ENCODE measurements at regions not wholly inside any gene's neighbourhood (a gene's known extent, or its start where the extent isn't known, plus 50 kb on each side); places are given as distances from the start of the nearest gene placed in this dataset.
A peak's percentile ranks its signal among the peaks of the same experiment; 100 is the strongest.

GRCh38 chr12:127293507-127294310 is 973.3 kb upstream of the TMEM132C start:
- no peak overlapping the region for H3K27ac ChIP-seq (ENCODE audit: low read depth, low read length)
- ChIA-PET POLR2A (no interaction called here), CTCF (interaction anchor here (0.7 to 6.2 kb wide), 7 partner anchors 9 to 201 kb away, joined by 3 to 68 read pairs (median 3); no protein-coding TSS in a partner anchor)
- no peak for DNase-seq (ENCODE audit: low read depth, low spot score)
- H3K27me3 ChIP-seq (ENCODE audit: control insufficient read depth, insufficient read depth, low read length), result no peaks in the 10 kb centered on the region
- H3K9me3 ChIP-seq (ENCODE audit: control insufficient read depth, insufficient read depth, low read length), result peaks cover 9% of the 10 kb centered on the region
- H3K4me3 ChIP-seq (ENCODE audit: low read depth, low read length), result no peak overlapping the region
- TF ChIP-seq, protein P1, sequence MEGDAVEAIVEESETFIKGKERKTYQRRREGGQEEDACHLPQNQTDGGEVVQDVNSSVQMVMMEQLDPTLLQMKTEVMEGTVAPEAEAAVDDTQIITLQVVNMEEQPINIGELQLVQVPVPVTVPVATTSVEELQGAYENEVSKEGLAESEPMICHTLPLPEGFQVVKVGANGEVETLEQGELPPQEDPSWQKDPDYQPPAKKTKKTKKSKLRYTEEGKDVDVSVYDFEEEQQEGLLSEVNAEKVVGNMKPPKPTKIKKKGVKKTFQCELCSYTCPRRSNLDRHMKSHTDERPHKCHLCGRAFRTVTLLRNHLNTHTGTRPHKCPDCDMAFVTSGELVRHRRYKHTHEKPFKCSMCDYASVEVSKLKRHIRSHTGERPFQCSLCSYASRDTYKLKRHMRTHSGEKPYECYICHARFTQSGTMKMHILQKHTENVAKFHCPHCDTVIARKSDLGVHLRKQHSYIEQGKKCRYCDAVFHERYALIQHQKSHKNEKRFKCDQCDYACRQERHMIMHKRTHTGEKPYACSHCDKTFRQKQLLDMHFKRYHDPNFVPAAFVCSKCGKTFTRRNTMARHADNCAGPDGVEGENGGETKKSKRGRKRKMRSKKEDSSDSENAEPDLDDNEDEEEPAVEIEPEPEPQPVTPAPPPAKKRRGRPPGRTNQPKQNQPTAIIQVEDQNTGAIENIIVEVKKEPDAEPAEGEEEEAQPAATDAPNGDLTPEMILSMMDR (IDR thresholded peaks at IDR 0.05; ENCODE audit: low read depth, low read length), result peak; percentile 73

DNA sequence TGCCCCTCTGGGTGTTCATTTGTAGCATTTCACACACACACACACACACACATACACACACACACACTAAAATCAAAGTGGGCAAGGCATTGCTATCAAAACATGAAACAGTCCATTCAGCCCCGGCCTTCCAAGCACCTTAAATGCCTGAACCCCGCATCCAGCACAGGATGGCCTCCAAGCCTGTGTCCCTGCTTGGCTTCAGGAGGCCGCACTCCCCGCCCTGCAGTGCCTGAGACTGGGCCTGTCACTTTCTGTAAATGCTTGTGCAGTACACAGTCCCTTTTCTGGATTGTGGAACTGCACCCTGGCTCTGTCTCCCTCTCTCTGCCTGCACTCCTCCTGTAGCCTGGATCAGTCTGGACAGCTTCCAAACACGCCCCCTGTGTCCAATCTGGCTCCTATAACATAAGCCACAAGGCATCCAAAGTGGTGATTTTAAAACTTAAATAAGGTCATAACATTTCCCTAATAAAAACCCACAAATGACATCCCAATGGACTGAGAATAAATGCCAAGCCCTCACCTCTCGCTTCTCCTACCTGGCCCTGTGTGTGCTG is 972.2 kb upstream of the TMEM132C start:
- Histone ChIP-seq H3K9me3 (ENCODE audit: control insufficient read depth, insufficient read depth, low read length) (peaks cover 8% of the 10 kb centered on the region), H3K27me3 (ENCODE audit: control insufficient read depth, insufficient read depth, low read length) (no peaks in the 10 kb centered on the region), H3K27ac (ENCODE audit: low read depth, low read length) (no peak overlapping the region), H3K4me3 (ENCODE audit: low read depth, low read length) (no peak overlapping the region)
- POLR2A ChIA-PET, result no interaction called here
- TF ChIP-seq, protein P1 (IDR thresholded peaks at IDR 0.05; ENCODE audit: low read depth, low read length), result no peak
- no peak for DNase-seq (ENCODE audit: low read depth, low spot score)
- CTCF ChIA-PET, result interaction anchor here (1.0 to 6.2 kb wide), 2 partner anchors 186 to 187 kb away, joined by 4 to 68 read pairs; no protein-coding TSS in a partner anchor

- CTCF ChIA-PET, result interaction anchor here (1.0 kb wide), 1 partner anchor 187 kb away, joined by 4 read pairs; no protein-coding TSS in a partner anchor
- Histone ChIP-seq H3K27me3 (ENCODE audit: control insufficient read depth, insufficient read depth, low read length) (no peaks in the 10 kb centered on the region), H3K4me3 (ENCODE audit: low read depth, low read length) (no peak overlapping the region), H3K9me3 (ENCODE audit: control insufficient read depth, insufficient read depth, low read length) (peaks cover 6% of the 10 kb centered on the region), H3K27ac (ENCODE audit: low read depth, low read length) (no peak overlapping the region)
- no peak for DNase-seq (ENCODE audit: low read depth, low spot score)
- POLR2A ChIA-PET, result no interaction called here
- TF ChIP-seq, protein P1 (IDR thresholded peaks at IDR 0.05; ENCODE audit: low read depth, low read length), result no peak
These were observed 971.3 kb upstream of the TMEM132C start for GRCh38 chr12:127295630-127296029.

DNA sequence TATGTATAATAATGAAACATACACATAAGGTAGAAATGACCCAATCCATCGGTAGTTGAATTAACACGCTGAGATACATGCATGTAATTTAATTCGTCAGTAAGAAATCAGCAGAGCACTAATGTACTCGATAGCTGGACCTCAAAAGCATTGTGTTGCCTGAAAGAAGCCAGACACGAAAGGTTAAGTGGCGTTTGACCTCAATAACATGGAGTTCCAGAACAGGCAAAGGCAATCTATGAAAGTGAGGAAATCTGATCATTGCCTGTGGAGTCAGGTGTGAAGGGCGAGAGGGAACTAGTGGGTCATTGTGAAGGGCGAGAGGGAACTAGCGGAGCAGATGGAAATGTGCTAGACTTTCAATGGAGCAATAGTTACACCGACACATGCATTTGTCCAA is 970.4 kb upstream of the TMEM132C start:
- Histone ChIP-seq H3K27ac (ENCODE audit: low read depth, low read length) (no peak overlapping the region), H3K9me3 (ENCODE audit: control insufficient read depth, insufficient read depth, low read length) (peaks cover 6% of the 10 kb centered on the region), H3K27me3 (ENCODE audit: control insufficient read depth, insufficient read depth, low read length) (no peaks in the 10 kb centered on the region), H3K4me3 (ENCODE audit: low read depth, low read length) (no peak overlapping the region)
- CTCF ChIA-PET, result interaction anchor here (1.8 kb wide), 1 partner anchor 187 kb away, joined by 4 read pairs; no protein-coding TSS in a partner anchor
- POLR2A ChIA-PET, result no interaction called here
- no peak for DNase-seq (ENCODE audit: low read depth, low spot score)
- TF ChIP-seq, protein P1 (IDR thresholded peaks at IDR 0.05; ENCODE audit: low read depth, low read length), result no peak

DNA sequence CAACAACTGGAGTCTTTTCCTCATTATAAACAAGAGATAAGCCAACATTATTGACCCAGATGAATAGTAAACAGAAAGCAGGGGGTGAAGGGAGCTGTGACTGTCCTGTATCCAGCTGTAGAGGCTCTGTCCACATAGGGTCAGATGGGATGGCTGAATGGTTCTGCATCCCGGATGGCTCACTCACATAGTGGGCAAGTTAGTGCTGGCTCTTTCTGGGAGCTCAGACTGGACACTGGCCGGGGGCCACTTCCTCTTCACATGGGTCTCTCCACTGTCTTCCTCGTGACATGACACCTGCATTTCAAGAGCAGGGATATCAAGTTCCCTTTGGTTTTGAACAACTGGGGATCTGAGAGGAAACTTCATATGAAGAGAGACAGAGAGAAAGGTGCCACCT is 969.6 kb upstream of the TMEM132C start:
- TF ChIP-seq, protein P1 (IDR thresholded peaks at IDR 0.05; ENCODE audit: low read depth, low read length), result no peak
- CTCF ChIA-PET, result interaction anchor here (1.8 kb wide), 1 partner anchor 188 kb away, joined by 4 read pairs; no protein-coding TSS in a partner anchor
- no peak for DNase-seq (ENCODE audit: low read depth, low spot score)
- POLR2A ChIA-PET, result no interaction called here
- Histone ChIP-seq H3K9me3 (ENCODE audit: control insufficient read depth, insufficient read depth, low read length) (peaks cover 6% of the 10 kb centered on the region), H3K27ac (ENCODE audit: low read depth, low read length) (no peak overlapping the region), H3K4me3 (ENCODE audit: low read depth, low read length) (no peak overlapping the region), H3K27me3 (ENCODE audit: control insufficient read depth, insufficient read depth, low read length) (no peaks in the 10 kb centered on the region)
